Pancreas (tissue), 10 donors: ENCODE measurements at regions not wholly inside any gene's neighbourhood (a gene's known extent, or its start where the extent isn't known, plus 50 kb on each side); places are given as distances from the start of the nearest gene placed in this dataset.

Source experiments
- ATAC-seq, 4 donors: fragments of 200-7000 bp; cut with Tn5 transposase; one replicate each; pipeline versions ENCODE4 v1.8.0 to v1.9.1; 2020; ENCODE audit warnings: mild to moderate bottlenecking in 4 of 4, moderate library complexity in 4 of 4
- DNase-seq, 6 donors: peaks; one replicate each; pipeline ENCODE4 v3.0.0-alpha.2; 2020
- FAIRE-seq: peaks from 2 replicates; lab custom pipeline; 2012; peaks lifted over from hg19 to GRCh38; lab: Jason Lieb, UNC
- H3K27ac ChIP-seq, 4 donors: fragments of 200-600 bp; sonication (generic); 1 replicate in 3 of 4; 2 replicates in 1 of 4; pipeline versions ENCODE4 v1.5.0 to v1.8.0; 2020
- H3K27me3 ChIP-seq, 4 donors: fragments of 200-600 bp; one replicate each; pipeline ENCODE4 v1.8.0; 2021
- H3K36me3 ChIP-seq, 3 donors: fragments of 200-600 bp; sonication (generic) in 1 of 3; one replicate each; pipeline versions ENCODE4 v1.5.0 to v1.8.0; 2020 to 2021
- H3K4me1 ChIP-seq, 3 donors: fragments of 200-600 bp; one replicate each; pipeline ENCODE4 v1.8.0; 2021
- H3K4me3 ChIP-seq, 4 donors: fragments of 200-600 bp; sonication (generic) in 2 of 4; one replicate each; pipeline versions ENCODE4 v1.5.0 to v1.8.0; 2020 to 2021
- H3K9me3 ChIP-seq, 4 donors: fragments of 200-600 bp; one replicate each; pipeline ENCODE4 v1.8.0; 2021
- CTCF ChIP-seq, 4 donors: fragments of 200-600 bp; sonication (generic) in 3 of 4; IDR thresholded peaks; one replicate each; pipeline versions ENCODE4 v1.5.0 to v1.8.0; 2021; ENCODE audit warnings: antibody characterized with exemption in 4 of 4
- WGBS, 2 donors: extraction: QIAGEN DNeasy Blood & Tissue Kit; methylation state at CpG; one replicate each; pipeline ENCODE4 v1.1.7; 2013; 5-methylcytosine and 5-hydroxymethylcytosine counted together
- intact Hi-C, 3 donors: fragments of 100-400 bp; cut with DNase I; formaldehyde crosslinking; loops; one replicate each; pipeline versions ENCODE4 v1.11.1 to v1.14.2; 2022
- donor health status: healthy with polysubstance abuse.
- donor health status: DM: no; HTN: no; CAD: no; lungs with moderate emphysema.
- donor health status: DM: no; HTN: no; CAD: no.
- donor health status: control.
- donor health status: control.
- donor health status: Bipolar disorder and iron deficiency.
- donor health status: DM: yes; HTN: yes; CAD: no.
- donor health status: DM: no; HTN: no; CAD: no.
- donor health status: DM: no; HTN: no; CAD: no.
- donor health status: DM: yes; HTN: yes; CAD: no.

DNA sequence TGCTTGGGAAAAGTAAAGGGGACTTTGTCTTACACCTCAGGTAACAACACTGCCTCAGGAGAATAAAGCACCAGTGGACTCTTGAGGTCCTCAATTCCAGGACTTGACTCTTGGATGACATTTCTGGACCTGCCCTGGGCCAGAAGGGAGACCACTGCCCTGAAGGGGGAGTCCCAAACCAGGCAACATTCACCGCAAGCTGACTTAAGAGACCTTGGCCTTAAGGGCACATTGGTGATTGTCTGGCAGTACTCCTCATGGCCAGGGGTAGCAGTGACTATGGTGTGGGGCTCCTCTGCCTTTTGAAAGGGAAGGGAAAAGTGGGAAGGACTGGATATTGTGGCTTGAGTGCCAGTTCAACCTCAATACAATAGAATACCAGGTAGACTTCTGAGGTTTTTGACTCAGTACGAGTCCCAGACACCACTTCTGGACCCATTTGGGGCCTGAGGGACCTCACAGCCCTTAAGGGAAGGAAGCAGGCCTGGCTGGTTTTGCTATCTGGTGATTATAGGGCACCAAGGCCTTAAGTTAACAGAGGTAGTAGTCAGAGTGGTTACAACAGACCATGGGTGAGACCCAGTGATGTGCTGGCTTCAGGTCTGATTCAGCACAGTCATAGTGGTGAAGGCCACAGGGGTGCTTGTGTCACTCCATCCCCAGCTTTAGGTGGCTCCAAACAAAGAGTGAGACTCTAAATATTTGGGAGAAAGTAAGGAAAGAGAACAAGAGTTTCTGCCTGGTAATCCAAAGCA, 121.2 kb upstream of the TET2 start:
- no peak for DNase-seq
- intact Hi-C loops, result no loop called here
- H3K27ac ChIP-seq, result no peak overlapping the region
- 75 to 80% methylated on average over 2 of the region's 2 CpGs for WGBS, 2 donors
- no peaks in the 10 kb centered on the region for H3K4me1 ChIP-seq
- no peaks in the 10 kb centered on the region for H3K9me3 ChIP-seq
- no peaks in the 10 kb centered on the region for H3K27me3 ChIP-seq
- no peak for ATAC-seq
- FAIRE-seq, result no peak
- H3K36me3 ChIP-seq, result no peaks in the 10 kb centered on the region
- TF ChIP-seq CTCF (IDR thresholded peaks at IDR 0.05), result no peak
- no peak overlapping the region for H3K4me3 ChIP-seq

- Histone ChIP-seq H3K27ac (no peak overlapping the region), H3K4me3 (no peak overlapping the region), H3K9me3 (no peaks in the 10 kb centered on the region), H3K27me3 (no peaks in the 10 kb centered on the region), H3K36me3 (no peaks in the 10 kb centered on the region), H3K4me1 (no peaks in the 10 kb centered on the region)
- ATAC-seq (no peak), DNase-seq (no peak), FAIRE-seq (no peak)
- TF ChIP-seq CTCF (IDR thresholded peaks at IDR 0.05), result no peak
- 81 to 85% methylated on average over 1 of the region's 1 CpG for WGBS, 2 donors
- intact Hi-C loops, result no loop called here
Observed at GRCh38 chr4:105036991-105037390, 109.7 kb upstream of the TET2 start.

DNA sequence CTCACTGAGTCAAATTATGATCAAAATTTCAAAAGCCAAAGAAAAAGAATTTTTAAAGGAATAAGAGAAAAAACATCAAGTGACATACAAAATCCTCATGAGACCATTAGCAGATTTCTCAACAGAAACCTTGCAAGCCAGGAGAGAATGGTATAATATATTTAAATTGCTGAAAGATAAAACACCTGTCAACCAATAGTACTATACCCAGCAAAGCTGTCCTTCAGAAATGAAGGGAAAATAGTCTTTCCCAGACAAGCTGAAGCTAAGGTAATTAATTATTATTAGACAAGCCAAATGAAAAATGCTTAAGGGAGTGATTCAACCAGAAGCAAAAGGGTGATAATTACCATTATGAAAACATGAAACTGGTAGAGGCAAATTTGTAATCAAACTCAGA, 104.2 kb upstream of the TET2 start:
- DNase-seq, result no peak
- no peaks in the 10 kb centered on the region for H3K4me1 ChIP-seq
- no peaks in the 10 kb centered on the region for H3K9me3 ChIP-seq
- FAIRE-seq, result no peak
- ATAC-seq, result no peak
- H3K4me3 ChIP-seq, result no peak overlapping the region
- H3K27ac ChIP-seq, result no peak overlapping the region
- H3K36me3 ChIP-seq, result no peaks in the 10 kb centered on the region
- no peak for TF ChIP-seq CTCF (IDR thresholded peaks at IDR 0.05)
- no peaks in the 10 kb centered on the region for H3K27me3 ChIP-seq
- intact Hi-C loops, result no loop called here

DNA sequence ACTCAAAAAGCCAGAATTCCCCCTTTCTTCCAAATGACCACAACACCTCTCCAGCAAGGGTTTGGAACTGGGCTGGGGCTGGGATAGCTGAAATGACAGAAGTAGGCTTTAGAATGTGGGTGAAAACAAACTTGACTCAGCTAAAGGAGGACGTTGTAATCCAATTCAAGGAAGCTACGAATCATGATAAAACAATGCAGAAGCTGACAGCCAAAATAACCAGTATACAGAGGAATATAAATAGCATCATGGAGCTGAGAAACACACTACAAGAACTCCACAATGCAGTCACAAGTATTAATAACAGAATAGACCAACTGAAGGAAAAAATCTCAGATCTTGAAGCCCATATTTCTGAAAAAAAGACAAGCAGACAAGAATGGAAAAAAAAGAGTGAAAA, 95.8 kb upstream of the TET2 start:
- Histone ChIP-seq H3K27ac (no peak overlapping the region), H3K4me1 (no peaks in the 10 kb centered on the region), H3K36me3 (no peaks in the 10 kb centered on the region), H3K4me3 (no peak overlapping the region), H3K27me3 (no peaks in the 10 kb centered on the region), H3K9me3 (no peaks in the 10 kb centered on the region)
- FAIRE-seq (no peak), ATAC-seq (no peak), DNase-seq (no peak)
- TF ChIP-seq CTCF (IDR thresholded peaks at IDR 0.05), result no peak
- 46 to 56% methylated on average over 2 of the region's 2 CpGs for whole genome bisulfite sequencing, 2 donors
- intact Hi-C loops, result no loop called here

GRCh38 chr4:105057370-105058105, 89.1 kb upstream of the TET2 start:
- Histone ChIP-seq H3K4me3 (no peak overlapping the region), H3K9me3 (no peaks in the 10 kb centered on the region), H3K36me3 (no peaks in the 10 kb centered on the region), H3K27ac (no peak overlapping the region), H3K27me3 (no peaks in the 10 kb centered on the region), H3K4me1 (peaks cover 4 to 15% (median 9%) of the 10 kb centered on the region in 3 donors)
- FAIRE-seq, result no peak
- no peak for TF ChIP-seq CTCF (IDR thresholded peaks at IDR 0.05)
- DNase-seq, result no peak
- 86 to 92% methylated on average over 5 of the region's 5 CpGs for WGBS, 2 donors
- ATAC-seq, result peak in 1 of 4 donors; percentile 17
- intact Hi-C loops, result no loop called here
